Endothelial cell (in vitro differentiated cells): ENCODE measurements at regions not wholly inside any gene's neighbourhood (a gene's known extent, or its start where the extent isn't known, plus 50 kb on each side); places are given as distances from the start of the nearest gene placed in this dataset.
"Not testable (repeated sequence)": the region's sequence is repeated elsewhere in the genome, so short reads cannot be mapped to it uniquely, and the experiment has no call there.

Experiments
- DNase-seq: peaks from one replicate; pipeline ENCODE4 v3.0.0; 2021; ENCODE audit warnings: low spot score
- H3K27ac Mint-ChIP-seq: one replicate; pipeline ENCODE4 v1.8.0; 2021; ENCODE audit warnings: mixed read lengths, inconsistent platforms; ENCODE audit not compliant: unreplicated experiment
- H3K27me3 Mint-ChIP-seq: one replicate; pipeline ENCODE4 v1.8.0; 2021; ENCODE audit warnings: mild to moderate bottlenecking, moderate library complexity, mixed read lengths, inconsistent platforms; ENCODE audit not compliant: unreplicated experiment
- H3K36me3 Mint-ChIP-seq: one replicate; pipeline ENCODE4 v1.8.0; 2021; ENCODE audit warnings: mild to moderate bottlenecking, low read depth, mixed read lengths, inconsistent platforms; ENCODE audit not compliant: unreplicated experiment
- H3K4me1 Mint-ChIP-seq: one replicate; pipeline ENCODE4 v1.8.0; 2021; ENCODE audit warnings: mild to moderate bottlenecking, mixed read lengths, inconsistent platforms; ENCODE audit not compliant: unreplicated experiment
- H3K4me3 Mint-ChIP-seq: one replicate; pipeline ENCODE4 v1.8.0; 2021; ENCODE audit warnings: mild to moderate bottlenecking, mixed read lengths, inconsistent platforms; ENCODE audit not compliant: unreplicated experiment
- H3K9me3 Mint-ChIP-seq: one replicate; pipeline ENCODE4 v1.8.0; 2021; ENCODE audit warnings: mixed read lengths, inconsistent platforms; ENCODE audit not compliant: unreplicated experiment
- TF ChIP-seq, protein P1 (sequence below): fragments of 200-600 bp; sonication (generic); IDR thresholded peaks from one replicate; pipeline ENCODE4 v1.5.0; 2021; ENCODE audit warnings: antibody characterized with exemption; ENCODE audit not compliant: unreplicated experiment

DNA sequence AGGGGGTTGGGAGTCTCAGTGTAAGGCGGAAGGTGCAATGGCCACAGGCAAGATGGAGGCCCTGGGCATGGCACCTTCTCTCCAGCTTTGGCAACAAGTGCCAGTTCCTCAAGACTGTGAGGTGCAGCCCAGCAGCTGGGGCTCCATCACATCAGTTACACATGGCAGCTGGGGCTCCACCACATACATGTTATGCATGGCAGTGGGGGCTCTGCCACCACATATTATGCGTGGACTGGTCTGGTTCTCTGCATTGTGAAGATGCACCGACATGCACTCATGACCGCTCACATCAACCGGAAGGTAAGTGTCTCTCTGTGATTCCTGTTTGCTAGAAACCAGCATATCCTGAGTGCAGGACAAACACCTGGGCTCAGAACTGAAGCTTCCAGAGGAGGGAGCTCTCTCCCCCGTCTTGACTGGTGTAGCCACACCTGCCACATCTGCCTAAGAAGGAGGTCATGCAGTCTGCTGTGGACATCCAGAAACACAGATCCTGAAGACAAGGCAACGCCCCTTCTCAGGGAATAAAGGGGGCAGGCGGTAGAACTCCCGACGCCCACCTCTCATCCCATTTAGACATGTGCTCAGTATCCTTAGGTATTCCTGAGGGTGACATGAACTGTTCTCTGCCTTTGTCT is 104.1 kb upstream of the TMPRSS2 start:
- Mint-ChIP-seq H3K4me3 (no peak overlapping the region), H3K4me1 (peaks cover 6% of the 10 kb centered on the region), H3K27ac (no peak overlapping the region), H3K27me3 (peaks cover 3% of the 10 kb centered on the region), H3K36me3 (no peaks in the 10 kb centered on the region), H3K9me3 (no peaks in the 10 kb centered on the region)
- DNase-seq: peak; percentile 43
- TF ChIP-seq, protein P1, sequence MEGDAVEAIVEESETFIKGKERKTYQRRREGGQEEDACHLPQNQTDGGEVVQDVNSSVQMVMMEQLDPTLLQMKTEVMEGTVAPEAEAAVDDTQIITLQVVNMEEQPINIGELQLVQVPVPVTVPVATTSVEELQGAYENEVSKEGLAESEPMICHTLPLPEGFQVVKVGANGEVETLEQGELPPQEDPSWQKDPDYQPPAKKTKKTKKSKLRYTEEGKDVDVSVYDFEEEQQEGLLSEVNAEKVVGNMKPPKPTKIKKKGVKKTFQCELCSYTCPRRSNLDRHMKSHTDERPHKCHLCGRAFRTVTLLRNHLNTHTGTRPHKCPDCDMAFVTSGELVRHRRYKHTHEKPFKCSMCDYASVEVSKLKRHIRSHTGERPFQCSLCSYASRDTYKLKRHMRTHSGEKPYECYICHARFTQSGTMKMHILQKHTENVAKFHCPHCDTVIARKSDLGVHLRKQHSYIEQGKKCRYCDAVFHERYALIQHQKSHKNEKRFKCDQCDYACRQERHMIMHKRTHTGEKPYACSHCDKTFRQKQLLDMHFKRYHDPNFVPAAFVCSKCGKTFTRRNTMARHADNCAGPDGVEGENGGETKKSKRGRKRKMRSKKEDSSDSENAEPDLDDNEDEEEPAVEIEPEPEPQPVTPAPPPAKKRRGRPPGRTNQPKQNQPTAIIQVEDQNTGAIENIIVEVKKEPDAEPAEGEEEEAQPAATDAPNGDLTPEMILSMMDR: no peak

DNA sequence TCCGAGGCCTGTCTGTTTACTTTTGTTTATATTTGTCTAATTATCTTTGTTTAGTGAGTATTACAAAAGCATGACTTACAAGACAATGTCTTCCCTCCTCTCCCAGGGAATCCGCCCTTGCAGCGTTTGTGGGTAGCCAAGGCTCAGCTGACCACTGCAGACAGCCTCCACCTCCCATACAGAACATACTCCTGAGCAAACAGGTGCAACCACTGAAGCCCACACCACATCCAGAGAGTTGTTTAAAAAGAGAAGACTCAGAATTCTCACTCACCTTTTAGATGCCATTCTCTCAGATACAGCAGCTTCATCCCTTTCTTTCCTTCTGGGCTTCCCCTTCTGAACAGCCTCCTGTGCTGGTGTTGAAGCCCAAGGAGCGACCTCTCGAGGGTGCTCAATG is 103.5 kb upstream of the TMPRSS2 start:
- Mint-ChIP-seq H3K36me3 (no peaks in the 10 kb centered on the region), H3K9me3 (no peaks in the 10 kb centered on the region), H3K27ac (no peak overlapping the region), H3K4me3 (no peak overlapping the region), H3K4me1 (peaks cover 6% of the 10 kb centered on the region), H3K27me3 (peaks cover 3% of the 10 kb centered on the region)
- TF ChIP-seq, protein P1: no peak
- no peak for DNase-seq

DNA sequence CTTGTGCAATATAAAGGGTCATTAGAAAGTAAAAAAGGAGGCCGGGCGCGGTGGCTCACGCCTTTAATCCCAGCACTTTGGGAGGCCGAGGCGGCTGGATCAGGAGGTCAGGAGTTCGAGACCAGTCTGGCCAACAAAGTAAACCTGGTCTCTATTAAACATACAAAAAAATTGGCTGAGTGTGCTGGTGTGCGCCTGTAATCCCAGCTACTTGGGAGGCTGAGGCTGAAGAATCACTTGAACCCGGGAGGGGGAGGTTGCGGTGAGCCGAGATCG is 102.8 kb upstream of the TMPRSS2 start:
- H3K4me1 Mint-ChIP-seq, H3K9me3 Mint-ChIP-seq, H3K27me3 Mint-ChIP-seq, H3K36me3 Mint-ChIP-seq, H3K27ac Mint-ChIP-seq, DNase-seq, H3K4me3 Mint-ChIP-seq: not testable (repeated sequence)

DNA sequence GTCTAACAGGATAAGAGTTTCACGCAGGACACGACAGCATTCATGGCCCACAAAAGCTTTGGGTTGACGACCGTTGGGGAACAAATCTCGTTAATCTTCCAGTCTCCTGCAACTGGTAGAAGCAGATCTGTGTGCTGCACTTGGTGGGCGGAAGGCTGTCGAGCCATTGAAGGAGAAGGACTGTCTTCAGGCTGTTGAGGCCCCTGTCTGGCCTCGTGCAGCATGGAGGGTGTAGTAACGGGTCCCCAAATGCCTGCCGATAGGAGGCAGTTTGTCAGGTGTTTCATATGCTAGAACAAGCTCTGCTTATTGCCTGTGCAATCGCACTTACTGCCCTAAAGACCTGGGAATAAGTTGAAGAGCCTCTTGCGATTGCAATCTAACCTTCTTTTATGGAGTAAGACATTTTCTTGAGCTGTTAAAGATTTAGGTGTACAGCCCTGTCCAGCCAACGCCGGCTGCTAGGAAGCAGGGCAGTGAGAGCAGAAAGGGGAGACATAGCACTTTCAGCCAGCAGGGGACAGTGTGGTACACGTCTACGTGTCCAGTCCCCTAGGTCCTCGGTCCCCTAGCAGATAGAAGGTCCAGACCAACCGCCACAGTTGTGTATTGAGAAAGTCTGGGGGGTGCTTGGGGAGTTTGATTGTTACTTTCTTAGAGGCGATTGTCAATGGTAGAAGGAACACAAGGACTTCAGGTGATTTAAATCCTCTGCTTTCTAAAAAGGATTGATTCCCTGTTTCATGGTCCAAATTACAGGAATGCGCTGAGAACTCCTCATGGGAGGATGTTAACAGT is 102.3 kb upstream of the TMPRSS2 start:
- peak; percentile 79 for DNase-seq
- Mint-ChIP-seq H3K4me3 (no peak overlapping the region), H3K27me3 (peaks cover 3% of the 10 kb centered on the region), H3K27ac (no peak overlapping the region), H3K9me3 (no peaks in the 10 kb centered on the region), H3K36me3 (no peaks in the 10 kb centered on the region), H3K4me1 (peaks cover 6% of the 10 kb centered on the region)
- TF ChIP-seq, protein P1: peak; percentile 78

DNA sequence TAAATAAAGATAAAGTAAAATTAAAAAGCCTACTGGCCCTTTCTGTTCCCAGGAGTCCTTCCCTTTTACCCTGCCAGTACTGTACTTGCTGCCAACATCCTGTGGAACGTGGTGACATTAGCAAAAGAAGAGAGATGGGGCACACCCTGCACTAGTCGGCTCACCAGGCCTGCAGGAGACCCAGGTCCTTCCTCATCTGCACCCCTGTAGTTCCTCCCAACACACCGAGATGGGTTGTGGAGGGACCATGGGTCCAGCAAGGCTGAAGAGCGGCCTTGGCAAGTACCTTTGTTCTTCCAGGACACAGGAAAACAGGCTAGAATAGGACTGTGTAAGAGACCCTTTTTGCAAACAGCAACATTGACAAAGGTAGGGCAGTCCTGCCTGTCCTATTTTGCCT is 98.7 kb upstream of the TMPRSS2 start:
- TF ChIP-seq, protein P1: no peak
- DNase-seq: no peak
- Mint-ChIP-seq H3K27ac (no peak overlapping the region), H3K9me3 (no peaks in the 10 kb centered on the region), H3K4me1 (no peaks in the 10 kb centered on the region), H3K27me3 (peaks cover under 1% of the 10 kb centered on the region), H3K4me3 (no peak overlapping the region), H3K36me3 (no peaks in the 10 kb centered on the region)
